BE2C (cell line): ENCODE measurements at regions not wholly inside any gene's neighbourhood (a gene's known extent, or its start where the extent isn't known, plus 50 kb on each side); places are given as distances from the start of the nearest gene placed in this dataset.

Experiments used
- DNase-seq: peaks from one replicate; pipeline ENCODE4 v3.0.0-alpha.2; 2020
- H3K27me3 ChIP-seq: fragments of 250-450 bp; sonication (Bioruptor Pico); 2 replicates; pipeline ENCODE4 v1.5.1; 2020; ENCODE audit warnings: mild to moderate bottlenecking
- H3K36me3 ChIP-seq: fragments of 250-450 bp; sonication (Bioruptor Pico); 2 replicates; pipeline ENCODE4 v1.5.1; 2020; ENCODE audit warnings: mild to moderate bottlenecking
- H3K4me1 ChIP-seq: fragments of 250-450 bp; sonication (Bioruptor Pico); 2 replicates; pipeline ENCODE4 v1.5.1; 2020
- H3K4me3 ChIP-seq: 2 replicates; pipeline ENCODE4 v1.5.1; 2011; ENCODE audit warnings: low read depth, low read length
- H3K9me3 ChIP-seq: fragments of 250-450 bp; sonication (Bioruptor Pico); 2 replicates; pipeline ENCODE4 v1.5.1; 2020
- TF ChIP-seq, protein P1 (sequence below): IDR thresholded peaks from 2 replicates; pipeline ENCODE4 v1.5.1; 2012; ENCODE audit warnings: mild to moderate bottlenecking, low read depth, low read length

DNA sequence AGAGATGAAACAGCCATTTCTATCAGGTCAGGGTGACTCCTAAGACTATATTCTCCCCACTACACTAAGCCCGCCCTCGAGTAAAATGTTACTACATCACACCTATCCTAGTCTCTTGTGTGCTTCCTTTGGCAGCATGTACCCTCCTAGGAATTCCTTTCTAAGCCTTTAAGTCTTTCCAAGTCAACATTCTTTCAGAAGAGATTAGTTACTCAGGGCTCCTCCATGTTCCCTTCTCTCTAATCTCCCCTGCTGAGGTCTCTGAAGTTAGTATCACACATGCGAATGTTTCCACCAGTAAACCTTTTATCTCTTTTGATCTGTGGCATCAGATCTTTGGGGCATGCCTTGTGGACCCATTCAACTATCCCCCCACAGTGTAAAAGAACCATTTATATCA is 873.7 kb upstream of the FAT3 start:
- Histone ChIP-seq H3K4me1 (peaks cover 20% of the 10 kb centered on the region), H3K9me3 (no peaks in the 10 kb centered on the region), H3K4me3 (no peak overlapping the region), H3K27me3 (no peaks in the 10 kb centered on the region), H3K36me3 (no peaks in the 10 kb centered on the region)
- DNase-seq: no peak
- TF ChIP-seq, protein P1, sequence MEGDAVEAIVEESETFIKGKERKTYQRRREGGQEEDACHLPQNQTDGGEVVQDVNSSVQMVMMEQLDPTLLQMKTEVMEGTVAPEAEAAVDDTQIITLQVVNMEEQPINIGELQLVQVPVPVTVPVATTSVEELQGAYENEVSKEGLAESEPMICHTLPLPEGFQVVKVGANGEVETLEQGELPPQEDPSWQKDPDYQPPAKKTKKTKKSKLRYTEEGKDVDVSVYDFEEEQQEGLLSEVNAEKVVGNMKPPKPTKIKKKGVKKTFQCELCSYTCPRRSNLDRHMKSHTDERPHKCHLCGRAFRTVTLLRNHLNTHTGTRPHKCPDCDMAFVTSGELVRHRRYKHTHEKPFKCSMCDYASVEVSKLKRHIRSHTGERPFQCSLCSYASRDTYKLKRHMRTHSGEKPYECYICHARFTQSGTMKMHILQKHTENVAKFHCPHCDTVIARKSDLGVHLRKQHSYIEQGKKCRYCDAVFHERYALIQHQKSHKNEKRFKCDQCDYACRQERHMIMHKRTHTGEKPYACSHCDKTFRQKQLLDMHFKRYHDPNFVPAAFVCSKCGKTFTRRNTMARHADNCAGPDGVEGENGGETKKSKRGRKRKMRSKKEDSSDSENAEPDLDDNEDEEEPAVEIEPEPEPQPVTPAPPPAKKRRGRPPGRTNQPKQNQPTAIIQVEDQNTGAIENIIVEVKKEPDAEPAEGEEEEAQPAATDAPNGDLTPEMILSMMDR: no peak

GRCh38 chr11:91326751-91327150 is 897.9 kb upstream of the FAT3 start:
- peaks cover 7% of the 10 kb centered on the region; the same call in 1 of the 2 replicates for H3K9me3 ChIP-seq
- H3K4me1 ChIP-seq: no peaks in the 10 kb centered on the region
- no peak for DNase-seq
- TF ChIP-seq, protein P1: no peak
- no peaks in the 10 kb centered on the region for H3K27me3 ChIP-seq
- H3K36me3 ChIP-seq: no peaks in the 10 kb centered on the region; the same call in 1 of the 2 replicates
- H3K4me3 ChIP-seq: no peak overlapping the region

DNA sequence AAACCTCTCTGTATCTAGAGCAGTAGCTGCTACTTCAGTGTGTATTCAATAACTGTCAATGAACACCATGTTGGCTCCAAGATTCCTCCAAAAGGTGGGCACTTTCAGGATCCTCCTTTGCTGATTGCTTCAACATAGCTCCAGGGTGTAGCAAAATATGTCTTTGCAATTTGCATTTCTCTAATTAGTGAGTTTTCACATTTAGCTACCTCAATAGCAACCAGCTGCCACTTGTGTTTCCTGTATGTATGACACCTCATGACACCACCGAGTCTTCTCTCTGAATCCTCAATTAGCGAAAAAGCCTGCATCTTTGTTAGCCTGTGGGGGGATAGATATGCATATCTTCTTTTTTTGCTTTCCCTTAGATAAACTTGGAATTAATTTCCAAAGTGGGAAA is 898.3 kb upstream of the FAT3 start:
- H3K27me3 ChIP-seq: no peaks in the 10 kb centered on the region
- peaks cover 7% of the 10 kb centered on the region; the same call in 1 of the 2 replicates for H3K9me3 ChIP-seq
- H3K36me3 ChIP-seq: no peaks in the 10 kb centered on the region; the same call in 1 of the 2 replicates
- no peak overlapping the region for H3K4me3 ChIP-seq
- TF ChIP-seq, protein P1: no peak
- H3K4me1 ChIP-seq: no peaks in the 10 kb centered on the region
- DNase-seq: no peak

GRCh38 chr11:91314521-91314920 is 910.1 kb upstream of the FAT3 start:
- Histone ChIP-seq H3K4me1 (no peaks in the 10 kb centered on the region), H3K36me3 (no peaks in the 10 kb centered on the region), H3K27me3 (no peaks in the 10 kb centered on the region), H3K9me3 (no peaks in the 10 kb centered on the region), H3K4me3 (no peak overlapping the region)
- TF ChIP-seq, protein P1: no peak
- DNase-seq: no peak

DNA sequence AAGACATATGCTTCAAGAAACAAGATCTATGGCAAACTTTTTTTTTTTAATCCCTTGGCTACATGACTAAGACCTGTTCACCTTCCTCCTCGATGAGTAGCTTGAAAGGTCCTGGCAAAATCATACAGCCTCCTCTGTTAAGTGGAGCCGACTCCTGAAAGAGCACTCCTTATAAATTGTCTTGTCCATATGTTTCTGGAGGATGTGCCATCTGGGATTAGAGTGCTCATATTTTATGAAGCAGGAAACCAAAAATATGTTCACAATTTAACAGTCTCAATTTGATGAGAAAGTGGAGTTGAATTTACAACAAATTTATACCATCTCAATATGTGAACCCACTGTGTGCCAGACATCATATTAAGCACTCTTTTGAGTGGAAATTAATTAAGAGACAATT is 912.1 kb upstream of the FAT3 start:
- Histone ChIP-seq H3K4me1 (no peaks in the 10 kb centered on the region; the same call in 1 of the 2 replicates), H3K4me3 (no peak overlapping the region), H3K27me3 (no peaks in the 10 kb centered on the region), H3K36me3 (no peaks in the 10 kb centered on the region), H3K9me3 (no peaks in the 10 kb centered on the region)
- DNase-seq: no peak
- TF ChIP-seq, protein P1: no peak

- Histone ChIP-seq H3K27me3 (no peaks in the 10 kb centered on the region), H3K4me3 (no peak overlapping the region), H3K4me1 (no peaks in the 10 kb centered on the region; the same call in 1 of the 2 replicates), H3K36me3 (no peaks in the 10 kb centered on the region), H3K9me3 (no peaks in the 10 kb centered on the region)
- TF ChIP-seq, protein P1: no peak
- no peak for DNase-seq
These were observed 914.5 kb upstream of the FAT3 start for GRCh38 chr11:91310085-91310484.
